Occipital lobe (tissue), 1 donor: ENCODE measurements at regions not wholly inside any gene's neighbourhood (a gene's known extent, or its start where the extent isn't known, plus 50 kb on each side); places are given as distances from the start of the nearest gene placed in this dataset.

Experiments used
- DNase-seq: peaks from one replicate; lab custom pipeline; 2025; lab: John Stamatoyannopoulos, UW

DNA sequence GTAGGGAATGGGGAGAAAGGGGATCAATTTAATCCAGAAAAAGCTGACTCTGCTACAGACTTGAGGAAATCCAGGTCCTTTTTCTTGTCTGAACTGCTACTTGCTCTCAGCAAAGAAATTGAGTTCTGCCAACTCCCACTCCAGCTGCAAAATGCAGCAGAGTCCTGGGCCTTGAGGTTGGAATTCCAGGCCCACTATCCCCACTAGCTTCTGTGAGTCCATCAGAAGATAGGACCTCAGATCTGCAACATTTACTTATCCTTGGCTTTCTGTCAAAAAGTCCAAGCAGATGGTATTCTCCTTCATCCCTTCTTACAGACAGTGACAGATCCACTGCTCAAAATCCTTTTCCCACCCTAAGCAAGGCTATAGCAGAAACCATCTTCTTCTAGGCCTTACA lies 219.2 kb downstream of the ARHGAP12 start:
- no peak for DNase-seq

DNA sequence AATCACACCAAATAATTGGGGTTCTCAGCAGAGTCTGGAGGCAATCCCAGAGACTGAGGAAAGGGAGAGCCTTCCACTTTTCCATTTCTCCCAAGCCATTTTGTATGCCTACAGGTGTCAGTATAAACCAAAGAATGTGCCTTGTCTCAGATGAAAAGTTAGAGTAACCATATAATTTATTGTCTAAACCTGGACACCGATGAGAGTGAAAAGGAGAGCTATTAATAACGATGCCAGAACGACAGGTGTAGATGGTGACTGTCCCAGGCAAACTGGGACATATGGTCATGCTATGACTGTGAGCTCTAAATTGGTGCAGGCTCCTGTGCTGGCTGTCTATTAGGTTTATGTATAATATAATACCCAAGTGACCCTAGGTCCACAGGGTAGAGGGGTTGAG lies 219.6 kb downstream of the ARHGAP12 start:
- DNase-seq, result no peak

DNA sequence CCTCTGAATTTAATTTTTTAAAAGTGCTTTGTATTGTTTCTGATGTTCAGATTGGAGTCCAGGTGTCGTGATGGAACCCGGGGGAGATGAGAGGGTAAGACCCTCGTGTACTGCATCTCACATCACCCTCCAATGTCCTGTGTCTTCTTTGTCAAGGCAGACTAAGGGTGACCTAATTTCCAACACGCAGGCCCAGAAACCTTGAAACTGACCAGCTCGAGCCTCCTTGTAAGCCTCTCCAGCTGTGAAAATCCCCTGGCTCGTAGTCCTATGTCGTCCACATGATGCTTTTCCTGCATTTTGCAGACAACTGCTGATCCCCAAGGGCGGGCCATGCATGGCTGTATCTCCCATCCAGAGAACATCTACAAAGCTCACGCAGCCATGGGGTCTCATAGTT lies 220.2 kb downstream of the ARHGAP12 start:
- no peak for DNase-seq

DNA sequence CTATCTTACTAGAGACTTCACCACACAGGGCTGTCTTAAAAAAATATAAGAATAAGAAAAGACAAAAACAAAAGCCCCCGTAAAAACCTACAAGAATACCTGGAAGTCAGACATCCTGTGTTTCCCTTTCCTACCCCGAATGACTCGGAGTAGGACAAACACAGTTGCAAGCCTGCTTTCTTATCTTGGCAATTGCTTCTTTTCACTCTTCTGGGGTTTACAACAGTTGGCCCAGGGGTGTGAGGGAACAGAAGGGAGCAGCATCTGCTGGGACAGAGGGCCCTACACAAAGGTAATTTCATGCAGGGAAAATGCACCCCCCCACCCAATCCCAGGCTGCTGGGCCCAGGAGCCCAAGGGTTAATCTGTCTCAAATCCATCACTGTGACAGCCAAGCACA lies 220.6 kb downstream of the ARHGAP12 start:
- DNase-seq, result no peak

DNA sequence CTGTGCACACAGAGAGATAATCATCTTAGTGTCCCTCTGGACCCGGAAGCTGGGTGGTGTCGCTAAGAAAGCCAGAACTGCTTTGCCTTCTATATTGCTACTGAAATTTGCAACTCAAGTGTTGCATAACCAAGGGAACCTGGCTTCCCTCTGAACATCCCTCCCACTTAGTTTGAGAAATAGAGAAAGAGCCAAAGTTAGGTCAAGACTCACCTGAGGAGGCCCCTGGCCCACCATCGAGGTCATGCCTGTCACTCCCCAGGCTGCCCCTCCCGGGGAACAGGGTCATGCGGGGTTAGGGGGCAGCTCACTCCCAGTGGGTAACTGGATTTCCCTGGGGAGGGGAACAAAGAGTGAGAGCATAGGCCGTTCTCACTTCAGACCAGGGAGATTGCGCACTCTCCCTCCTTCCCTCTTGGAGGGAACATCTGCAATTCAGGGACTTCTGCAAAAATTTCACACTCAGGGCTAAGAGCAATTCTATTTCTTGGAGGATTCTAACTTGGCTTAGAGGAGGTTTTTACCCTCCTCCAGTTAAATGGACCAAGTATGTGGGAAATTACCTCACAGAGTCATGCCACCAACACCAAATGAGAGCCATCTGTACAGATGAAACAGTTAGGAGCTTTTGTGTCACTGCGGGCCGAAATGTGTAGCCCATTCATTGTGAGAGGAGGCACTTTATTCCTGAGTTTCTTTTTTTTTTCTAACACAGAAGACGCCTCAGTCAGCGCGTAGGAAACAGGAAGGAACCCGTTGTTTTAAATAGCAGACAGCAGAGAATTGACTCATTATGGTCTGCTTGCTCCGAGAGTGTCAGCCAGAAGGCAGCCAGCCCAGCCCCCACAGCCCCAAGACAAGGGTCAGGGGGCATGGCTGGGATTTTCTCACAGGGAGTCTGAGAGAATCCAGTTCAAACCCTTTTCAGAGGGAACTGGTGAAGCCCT lies 221.3 kb downstream of the ARHGAP12 start:
- no peak for DNase-seq

DNA sequence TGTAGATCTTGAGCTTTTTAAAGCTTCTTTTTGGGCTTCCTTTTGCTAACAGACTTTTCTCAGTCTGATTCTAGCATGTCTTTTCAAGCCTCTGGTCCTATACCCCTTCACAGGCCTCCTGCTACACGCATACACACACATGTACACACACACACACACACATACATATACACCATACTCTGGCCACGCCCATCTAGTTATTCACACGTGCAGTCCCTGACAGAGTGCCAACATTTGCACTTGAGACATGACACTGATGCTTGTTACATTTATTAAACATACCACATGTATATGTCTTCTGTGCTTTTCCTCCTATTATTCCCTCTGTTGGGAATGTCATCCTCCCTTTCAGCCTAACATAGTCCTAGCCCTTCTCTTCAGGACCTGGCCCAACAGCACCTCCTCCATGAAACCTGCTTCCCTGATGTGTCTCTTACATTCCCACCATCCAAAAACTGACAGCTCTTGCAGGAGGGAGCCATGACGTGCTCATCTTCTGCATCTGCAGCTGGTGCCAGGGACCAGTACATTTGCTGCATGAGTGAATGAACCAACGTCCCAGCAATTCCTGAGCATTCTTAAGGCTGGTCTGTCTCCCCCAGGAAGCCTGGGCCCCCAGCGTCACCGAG lies 222.1 kb downstream of the ARHGAP12 start:
- no peak for DNase-seq

DNA sequence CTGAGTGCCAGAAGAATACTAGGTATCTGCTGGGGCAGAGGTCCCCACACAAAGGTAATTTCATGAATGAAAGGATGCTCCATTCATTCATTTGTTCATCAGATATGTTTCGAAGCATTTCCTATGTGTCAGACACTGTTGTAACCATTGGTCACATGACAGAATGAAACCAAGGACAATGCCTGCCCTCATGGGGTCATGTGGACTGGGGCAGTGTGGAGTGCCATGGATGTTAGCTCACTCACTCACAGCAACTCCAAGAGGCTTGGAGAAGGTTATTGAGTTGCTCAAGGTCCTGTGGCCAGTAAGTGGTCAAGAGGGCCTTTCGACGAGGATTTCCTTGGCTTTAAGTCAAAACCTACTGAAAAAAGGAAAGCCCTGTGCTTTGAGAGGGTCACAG lies 223.5 kb downstream of the ARHGAP12 start:
- no peak for DNase-seq

DNA sequence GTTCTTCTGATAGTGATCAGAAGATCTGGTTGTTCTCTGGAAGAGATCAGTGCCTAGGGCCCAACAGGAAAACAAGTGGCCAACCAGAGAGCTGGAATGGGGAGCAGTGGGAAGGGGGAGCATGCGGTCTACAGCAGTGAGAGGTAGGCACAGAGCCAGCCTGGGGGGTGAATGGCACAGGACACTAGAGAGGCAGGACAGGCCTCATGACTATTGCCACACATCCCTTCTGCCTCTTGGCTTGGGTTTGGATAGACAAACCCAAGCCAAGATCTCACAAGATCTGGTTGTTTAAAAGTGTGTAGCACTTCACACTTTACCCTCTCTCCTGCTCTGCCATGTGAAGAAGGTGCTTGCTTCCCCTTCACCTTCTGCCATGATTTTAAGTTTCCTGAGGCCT lies 224.4 kb downstream of the ARHGAP12 start:
- DNase-seq, result no peak

DNA sequence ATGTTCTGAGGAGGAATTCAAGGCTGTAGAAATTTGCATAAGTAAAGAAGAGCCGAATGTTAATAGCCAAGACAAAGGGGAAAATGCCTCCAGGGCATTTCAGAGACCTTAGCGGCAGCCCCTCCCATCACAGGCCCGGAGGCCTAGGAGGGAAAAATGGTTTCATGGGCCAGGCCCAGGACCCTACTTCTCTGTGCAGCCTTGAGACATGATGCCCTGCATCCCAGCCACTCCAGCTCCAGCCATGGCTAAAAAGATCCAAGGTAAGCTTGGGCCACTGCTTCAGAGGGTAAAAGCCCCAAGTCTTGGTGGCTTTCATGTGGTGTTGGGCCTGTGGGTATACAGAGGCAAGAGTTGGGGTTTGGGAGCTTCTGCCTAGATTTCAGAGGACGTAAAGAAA lies 225.7 kb downstream of the ARHGAP12 start:
- DNase-seq, result no peak

DNA sequence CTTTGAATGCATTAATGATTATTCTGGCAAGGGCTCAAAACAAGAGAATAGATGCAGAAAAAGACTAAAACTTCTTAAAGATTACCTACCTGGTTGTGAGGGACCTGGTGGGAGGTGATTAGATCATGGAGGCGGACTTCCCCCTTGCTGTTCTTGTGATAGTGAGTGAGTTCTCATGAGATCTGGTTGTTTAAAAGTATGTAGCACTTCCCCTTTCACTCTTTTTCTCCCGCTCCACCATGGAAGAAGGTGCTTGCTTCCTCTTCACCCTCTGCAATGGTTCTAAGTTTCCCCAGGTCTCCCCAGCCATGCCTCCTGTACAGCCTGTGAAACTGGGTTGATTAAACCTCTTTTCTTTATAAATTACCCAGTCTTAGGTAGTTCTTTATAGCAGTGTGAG lies 226.6 kb downstream of the ARHGAP12 start:
- DNase-seq, result no peak

DNA sequence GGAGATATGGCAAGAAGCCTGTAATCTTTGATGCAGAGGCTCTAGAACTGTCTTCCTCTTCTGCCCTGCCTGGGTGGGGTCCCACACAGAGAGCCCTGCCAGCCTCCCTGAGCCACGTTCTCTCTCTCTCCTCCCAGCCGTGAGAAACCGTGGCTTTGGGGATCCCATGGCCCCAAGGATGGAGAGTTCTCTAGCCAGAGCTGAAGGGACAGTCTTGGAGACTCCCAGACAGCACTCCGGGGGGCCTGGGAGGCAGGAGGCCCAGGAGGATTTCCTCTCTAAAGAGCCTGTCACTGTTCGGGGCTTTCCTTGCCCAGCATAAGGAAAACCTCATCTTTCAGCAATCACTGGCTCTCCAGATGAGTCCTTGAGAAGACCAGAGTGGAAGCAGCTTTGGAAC lies 227.1 kb downstream of the ARHGAP12 start:
- DNase-seq, result no peak

DNA sequence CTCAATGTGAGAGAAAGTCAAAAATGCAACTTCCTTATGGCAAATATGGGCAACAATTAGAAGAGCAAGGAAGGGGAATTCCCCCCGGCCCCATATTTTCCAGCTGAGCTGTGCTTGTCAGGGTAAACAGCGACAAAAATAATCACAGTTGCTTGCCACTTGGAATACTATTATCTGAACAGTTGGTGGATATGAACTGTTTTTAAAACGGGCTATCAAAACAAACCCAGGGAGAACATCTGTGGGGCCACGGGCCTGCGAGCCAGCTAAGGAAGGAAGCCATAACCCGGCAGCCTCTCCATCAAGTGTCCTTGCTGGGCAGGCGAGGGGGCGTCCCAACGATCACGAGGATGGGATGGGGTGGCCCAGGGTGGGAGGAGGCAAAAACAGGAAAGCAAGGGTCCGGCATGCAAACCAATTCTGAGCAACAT lies 228.4 kb downstream of the ARHGAP12 start:
- DNase-seq, result no peak

DNA sequence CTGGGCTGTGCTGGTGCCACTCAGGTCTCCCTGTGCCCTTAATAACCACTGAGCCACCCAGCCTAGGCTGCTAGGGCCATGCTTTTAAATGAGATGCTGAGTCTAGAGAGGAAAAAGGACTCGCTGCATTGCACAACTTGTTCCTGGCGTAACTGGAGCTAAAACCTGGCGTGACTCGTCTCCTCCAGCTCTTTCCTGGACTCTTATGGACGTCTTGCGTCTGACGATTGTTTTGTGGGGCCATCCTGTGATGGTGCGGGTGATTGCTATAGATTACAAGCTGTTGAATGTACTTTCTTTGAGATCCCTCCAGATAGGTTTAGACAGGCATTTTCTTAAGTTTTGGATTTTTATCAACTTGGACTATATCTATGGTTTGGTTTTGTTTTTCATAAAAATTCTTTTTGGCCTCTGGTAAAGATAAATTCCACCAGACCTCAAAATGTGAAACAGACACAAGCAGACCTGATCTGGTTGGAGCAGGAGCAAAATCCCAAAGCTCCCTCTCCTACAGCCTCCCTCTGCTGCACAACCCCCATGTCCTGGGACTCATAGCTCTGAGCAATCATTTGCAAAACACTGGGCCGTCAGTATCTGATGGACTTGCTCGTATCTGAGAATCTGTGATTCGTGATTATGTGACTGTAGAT lies 230.3 kb downstream of the ARHGAP12 start:
- DNase-seq, result no peak

DNA sequence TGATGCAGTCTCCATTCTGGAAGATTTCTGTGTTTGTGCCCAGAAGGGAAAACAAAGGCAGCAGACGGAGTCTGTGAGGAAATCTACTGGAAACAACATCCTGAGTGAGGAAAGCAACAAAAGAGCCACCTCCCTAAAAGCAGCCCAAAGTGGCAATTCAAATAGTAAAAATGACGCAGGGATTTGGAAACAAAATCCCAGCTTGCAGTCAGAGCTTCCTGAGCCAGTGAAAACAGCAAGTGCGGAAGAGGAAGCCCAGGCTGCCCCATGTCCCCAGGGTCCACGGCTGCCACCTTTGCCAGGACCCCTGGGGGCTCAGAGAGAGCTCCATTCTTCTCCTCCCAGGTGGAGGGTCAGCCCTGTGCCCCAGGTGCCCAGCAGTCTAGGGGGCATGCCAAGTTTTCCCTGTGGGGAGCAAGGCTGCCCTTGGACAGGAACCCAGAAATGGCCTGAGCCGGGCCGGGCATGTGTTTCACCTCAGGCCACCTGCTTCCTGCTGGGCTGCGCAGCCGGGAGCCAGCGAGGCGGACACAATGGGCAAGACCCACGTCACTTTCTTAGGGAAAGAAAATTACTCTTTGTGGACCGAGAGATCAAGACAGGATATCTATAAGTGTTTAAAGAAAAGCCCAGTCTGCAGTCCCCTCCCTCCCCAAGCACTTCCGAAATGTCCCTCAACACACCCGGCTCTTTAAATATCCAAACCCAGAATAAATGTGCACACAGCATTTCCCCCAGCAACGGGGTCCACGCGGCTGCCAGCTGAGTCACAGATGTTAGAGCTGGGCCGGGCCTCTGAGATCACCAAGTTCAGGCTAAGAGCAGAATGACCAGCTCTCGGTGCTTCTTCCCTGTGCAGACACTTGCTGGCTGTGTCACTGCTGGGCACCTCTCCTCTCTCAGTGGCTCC lies 231.1 kb downstream of the ARHGAP12 start:
- DNase-seq, result peak; percentile 30

DNA sequence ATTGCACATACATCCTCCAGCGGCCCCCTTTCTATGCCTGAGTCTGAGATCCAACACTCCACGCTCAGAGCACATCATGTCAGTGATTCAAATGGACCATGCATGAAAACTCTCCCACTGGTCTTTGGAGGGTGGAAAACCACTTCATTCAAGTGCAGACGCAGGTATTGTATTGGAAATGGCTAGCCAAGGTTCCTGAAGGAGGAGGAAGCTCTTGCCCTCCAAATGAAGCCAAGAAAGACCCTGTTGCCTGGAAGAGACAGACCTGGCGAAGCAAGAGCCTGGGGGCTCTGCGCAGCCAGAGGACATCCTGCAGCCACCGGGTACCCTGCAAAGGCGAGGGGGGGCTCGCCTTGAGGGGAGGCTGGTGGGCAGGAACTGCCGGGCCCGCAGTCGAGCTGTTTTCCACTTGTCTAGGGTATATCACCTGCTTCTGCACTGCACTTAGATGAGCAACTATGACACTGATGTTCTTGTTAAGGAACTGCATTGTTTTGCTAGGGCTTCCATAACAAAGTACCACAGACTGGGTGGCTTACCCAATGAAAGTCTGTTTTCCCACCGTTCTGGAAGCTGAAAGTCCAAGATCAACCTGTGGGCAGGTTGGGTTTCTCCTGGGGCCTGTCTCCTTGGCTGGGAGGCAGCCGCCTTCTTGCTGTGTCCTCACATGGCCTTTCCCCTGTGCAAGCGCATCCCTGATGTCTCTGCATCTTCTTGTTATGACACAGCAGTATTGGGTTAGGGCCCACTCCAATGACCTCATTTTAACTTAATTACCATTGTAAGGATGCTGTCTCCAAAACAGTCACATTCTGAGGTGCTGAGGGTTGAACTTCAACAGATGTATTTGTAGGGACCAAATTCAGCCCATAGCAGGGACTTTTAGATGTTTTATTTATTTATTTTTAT lies 233.4 kb downstream of the ARHGAP12 start:
- DNase-seq, result no peak

DNA sequence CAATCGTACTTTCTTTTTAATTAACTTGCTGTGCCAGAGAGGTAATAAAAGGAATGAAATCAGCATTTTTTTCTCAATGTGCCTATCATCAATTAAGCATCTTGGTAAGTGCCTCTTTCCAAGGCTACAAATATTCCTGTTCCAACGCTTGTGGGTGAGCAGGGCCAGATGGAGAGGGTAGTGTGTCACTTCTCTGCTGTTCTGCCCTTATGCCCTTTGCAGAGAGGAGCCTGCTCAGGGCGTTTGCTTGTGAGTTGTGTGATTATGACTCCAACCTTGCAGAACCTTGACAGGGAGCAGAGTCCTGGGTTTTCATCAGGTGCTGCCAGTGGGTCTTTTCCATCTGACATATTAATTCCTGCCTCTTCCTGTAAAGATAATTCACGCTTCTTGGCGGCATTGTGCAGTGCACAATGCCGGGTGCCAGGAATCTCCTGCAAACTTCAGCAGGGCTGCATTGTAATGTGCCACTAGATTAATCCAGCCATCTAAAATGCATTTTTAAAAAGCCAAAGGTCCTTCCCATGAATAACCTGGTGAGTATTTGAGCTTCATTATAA lies 234.4 kb downstream of the ARHGAP12 start:
- DNase-seq, result no peak

DNA sequence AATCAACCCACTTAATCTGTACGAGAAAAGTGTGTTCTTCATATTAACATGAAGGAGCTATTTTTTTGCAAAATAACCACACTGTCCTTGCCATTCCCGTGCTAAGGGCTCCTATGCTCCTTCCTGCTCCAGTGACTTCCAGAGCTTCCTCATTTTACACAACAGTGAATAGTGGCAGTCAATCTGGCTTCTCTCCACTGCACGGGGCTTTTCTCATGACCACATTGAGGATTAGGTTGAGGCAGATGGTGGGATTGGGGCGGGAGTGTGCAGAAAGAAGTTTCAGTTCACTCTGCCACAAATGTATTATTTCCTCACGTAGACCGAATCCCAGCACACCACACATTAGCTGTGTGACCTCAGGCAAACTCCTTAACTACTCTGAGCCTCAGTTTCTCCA lies 235.1 kb downstream of the ARHGAP12 start:
- DNase-seq, result no peak

DNA sequence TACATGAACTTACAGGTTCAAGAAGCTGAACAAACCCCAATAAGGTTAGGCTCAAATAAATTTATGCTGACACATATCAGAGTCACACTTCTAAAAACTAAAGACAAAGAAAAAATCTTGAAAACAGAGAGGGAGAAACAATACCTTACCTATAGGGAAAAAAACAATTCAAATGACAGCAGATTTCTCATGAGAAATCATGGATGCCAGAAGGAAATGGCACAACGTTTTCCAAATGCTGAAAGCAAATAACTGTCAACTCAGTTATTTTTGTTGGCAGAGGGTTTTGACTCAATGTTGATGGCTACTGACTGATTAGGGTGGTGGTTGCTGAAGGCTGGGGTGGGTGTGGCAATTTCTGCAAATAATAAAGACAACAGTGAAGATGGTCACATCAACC lies 239.4 kb downstream of the ARHGAP12 start:
- DNase-seq, result no peak

DNA sequence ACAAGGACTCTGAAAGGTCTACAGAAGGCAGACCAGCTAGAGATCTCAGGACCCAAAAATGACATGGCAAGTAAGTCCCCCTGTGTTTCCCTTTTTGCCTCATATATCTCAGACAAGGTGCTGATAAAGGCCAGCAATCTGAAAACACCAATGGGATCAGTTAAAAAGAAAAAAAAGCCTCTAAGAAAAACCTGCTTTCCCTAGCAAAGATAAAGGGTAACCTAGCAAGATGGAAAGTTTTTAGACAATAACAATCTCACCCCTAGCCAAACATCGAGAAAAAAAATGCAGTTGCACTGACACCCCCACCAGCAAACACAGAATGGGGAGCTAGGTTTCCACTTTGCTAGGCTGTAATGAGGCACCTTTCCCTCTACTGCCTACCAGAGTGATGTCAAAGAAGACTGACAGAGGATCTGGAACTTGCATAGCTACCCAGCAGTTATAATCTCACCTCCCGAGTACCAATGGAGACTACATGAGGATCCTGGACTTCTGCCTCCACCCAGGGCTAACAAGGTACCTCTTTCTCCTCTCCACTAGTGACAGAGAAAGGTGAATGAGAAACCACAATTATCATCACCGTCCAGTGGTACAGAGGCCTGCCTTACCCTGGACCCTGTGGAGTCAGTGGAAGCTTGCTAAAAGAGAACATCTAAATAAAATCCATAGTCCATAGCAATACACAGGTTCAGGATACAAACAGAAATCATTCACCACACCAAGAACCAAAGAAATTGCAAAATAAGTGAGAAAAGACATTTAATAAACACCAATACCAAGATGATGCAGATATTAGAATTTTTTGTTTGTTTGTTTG lies 240.8 kb downstream of the ARHGAP12 start:
- DNase-seq, result no peak
